COR-L47 (cell line): ENCODE measurements at regions not wholly inside any gene's neighbourhood (a gene's known extent, or its start where the extent isn't known, plus 50 kb on each side); places are given as distances from the start of the nearest gene placed in this dataset.

ENCODE experiments used
- DNase-seq: peaks from one replicate; lab custom pipeline; 2025; lab: John Stamatoyannopoulos, UW

DNA sequence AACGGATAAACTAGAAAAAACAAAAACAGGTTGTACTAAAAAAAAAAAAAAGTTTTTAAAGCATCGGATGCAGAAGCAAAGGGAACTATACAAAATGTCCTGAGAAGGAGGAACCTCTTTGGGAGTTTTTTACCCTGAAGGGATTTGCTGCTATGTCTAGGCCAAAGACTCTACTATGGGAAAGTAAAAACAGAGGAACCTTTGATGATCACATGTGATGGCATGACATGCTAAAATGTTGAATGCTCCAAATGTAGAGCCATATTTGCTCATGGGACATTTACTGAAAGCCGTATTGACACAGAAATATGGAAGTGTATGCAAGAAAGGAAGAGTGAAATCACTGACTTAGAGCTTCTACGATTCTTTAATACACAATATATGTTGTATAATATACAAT, 992.0 kb upstream of the ZEB2 start:
- no peak for DNase-seq

- DNase-seq, result peak; percentile 64
Observed at GRCh38 chr2:145503511-145503910, 983.6 kb upstream of the ZEB2 start.

GRCh38 chr2:145501920-145502319, 982.0 kb upstream of the ZEB2 start:
- no peak for DNase-seq

DNA sequence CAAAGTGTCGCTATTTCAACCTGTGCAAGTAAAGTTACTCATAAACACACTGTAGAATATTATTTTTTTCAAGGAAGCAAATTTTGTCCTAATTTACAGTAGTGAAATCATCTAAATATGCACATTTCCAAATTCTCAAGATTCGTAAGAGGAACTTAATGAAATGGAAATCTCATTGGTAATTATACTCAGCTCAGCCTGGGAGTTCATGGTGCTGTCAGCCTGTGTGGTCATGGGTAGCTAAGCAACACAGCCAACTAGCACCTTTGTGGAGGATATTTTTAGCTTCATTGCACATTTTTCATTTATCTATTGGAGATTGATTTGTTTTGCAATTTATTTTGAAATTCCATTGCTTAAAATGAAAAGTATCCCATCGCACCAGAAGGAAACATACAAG, 975.7 kb upstream of the ZEB2 start:
- DNase-seq, result no peak

DNA sequence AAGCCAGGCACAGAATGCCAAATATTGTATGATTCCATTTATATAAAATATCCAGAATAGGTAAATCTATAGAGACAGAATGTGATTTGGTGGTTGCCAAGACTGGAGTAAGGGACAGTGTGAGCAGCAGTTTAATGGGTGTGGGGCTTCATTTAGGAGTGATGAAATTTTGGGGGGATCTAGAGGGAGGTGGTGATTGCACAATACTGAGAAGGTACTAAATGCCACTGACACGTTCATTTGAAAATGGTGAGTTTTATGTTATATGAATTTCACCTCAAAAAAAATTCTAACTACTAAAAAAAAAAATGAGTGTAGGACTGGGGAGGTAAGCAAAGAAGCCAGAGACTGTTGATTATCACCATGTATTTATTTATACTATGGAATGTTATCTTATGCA, 974.5 kb upstream of the ZEB2 start:
- no peak for DNase-seq

DNA sequence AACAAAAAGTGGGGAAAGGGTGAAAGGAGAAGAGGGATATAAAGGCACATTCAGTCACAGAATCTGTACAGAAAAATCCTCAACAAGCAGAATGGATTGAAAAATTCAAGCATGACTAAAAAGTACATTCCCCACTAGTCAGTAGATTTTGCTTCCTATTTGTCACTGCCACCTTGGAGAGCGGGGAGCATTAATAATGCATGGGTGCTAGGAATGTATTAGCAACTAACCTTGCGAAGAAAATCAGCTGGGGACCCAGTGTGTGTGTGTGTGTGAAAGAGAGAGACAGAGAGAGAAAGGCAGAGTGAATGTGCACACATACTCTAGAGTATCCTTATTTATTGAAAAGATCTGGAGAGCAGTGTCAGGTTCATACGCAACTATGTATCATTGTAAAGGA, 968.7 kb upstream of the ZEB2 start:
- no peak for DNase-seq

GRCh38 chr2:145484448-145485097, 964.7 kb upstream of the ZEB2 start:
- no peak for DNase-seq

DNA sequence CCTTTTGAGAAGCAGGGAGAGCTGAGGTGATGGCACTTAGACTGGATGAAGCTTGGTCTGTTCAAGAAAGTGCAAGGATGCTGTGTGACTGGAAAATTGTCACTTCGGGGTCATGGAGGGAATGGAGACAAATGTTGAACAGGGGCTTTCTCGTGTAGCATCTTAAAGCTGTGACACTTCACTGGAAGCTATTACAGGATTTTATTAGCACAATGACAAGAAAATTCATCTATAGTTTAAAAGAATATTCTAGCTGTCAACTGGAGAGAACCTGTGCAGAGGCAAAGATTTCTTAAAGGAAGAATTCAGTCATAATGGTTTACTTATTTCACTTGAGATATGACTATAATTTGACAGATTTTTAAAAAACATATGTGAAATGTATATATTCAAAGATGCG, 963.9 kb upstream of the ZEB2 start:
- DNase-seq, result no peak

DNA sequence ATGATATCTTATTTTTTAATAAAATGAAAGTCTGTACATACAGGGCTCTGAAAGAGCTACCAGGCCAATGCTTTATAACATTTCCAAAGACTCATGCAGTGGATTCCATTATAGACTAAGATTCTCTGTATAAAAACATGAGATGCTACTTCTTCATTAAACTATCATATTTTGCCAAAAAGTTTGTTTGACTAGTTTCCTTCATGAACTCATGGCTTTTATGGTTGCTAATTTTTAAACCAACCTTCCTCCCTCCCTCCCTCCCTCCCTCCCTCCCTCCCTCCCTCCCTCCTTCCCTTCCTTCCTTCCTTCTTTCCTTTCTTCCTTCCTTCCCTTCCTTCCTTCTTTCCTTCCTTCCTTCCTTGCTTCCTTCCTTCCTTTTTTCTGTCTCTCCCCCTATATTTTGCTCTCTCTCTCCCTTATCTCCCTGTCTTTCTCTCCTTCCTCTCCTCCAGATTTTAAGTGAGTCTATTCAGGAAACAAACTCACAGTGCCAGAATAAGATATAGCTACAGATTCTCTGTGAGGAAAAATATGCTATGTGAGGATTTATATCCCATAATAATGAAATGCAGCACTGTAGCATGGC, 961.5 kb upstream of the ZEB2 start:
- no peak for DNase-seq

- DNase-seq, result no peak
Observed at GRCh38 chr2:145464866-145465265, 944.9 kb upstream of the ZEB2 start.

- no peak for DNase-seq
Observed at GRCh38 chr2:145460112-145460511, 940.2 kb upstream of the ZEB2 start.

DNA sequence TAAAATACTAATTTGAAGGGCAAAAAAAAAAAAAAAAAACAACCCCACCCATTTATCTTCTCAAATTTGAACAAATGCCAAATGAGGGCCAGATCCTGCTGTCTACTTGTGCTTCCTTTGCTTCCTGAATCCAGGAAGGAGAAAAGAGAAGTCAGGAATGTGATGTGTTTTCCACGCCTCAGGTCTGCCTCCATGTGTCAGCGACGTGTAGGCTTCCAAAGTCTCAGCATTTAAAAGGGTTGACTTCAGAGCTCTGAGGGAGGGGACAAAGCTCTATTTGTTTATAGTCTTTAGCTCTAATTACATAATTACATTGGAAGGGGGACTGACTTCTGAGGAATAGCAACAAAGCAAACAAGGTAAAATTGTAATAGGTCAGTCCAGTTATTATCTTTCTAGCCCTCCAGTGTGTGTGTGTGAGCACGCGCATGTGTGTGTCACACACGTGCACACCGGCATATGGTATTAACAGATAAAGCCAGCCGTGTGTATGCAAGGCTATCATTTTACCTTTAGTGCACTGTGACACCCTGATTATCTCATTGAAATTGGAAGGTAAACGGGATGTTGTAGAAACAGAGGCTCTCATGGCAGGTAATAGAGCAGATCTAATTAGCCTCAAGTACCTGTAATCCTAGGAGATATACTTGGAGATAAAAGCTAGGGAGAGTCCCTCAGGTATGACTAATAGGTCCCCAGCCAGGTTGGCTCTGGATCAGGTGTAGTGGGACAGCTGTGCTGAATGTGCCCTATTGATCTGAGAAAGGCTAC, 911.4 kb upstream of the ZEB2 start:
- peak; percentile 97 for DNase-seq

DNA sequence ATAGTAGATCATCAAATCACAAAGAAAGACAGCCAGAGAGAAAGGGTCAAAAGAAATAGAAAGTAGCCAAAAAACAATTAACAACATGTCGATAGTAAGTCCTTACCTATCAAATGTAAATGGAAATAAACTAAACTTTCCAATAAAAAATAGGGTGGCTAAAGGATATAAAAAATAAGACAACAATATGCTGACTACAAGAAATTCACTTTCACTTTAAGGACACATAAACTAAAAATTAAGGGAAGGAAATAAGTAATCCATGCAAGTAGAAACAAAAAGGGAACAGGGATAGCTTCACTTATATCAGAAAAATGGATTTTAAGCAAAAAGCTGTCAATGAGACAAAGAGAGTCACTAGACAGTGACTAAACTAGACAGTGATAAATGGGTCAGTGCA, 903.9 kb upstream of the ZEB2 start:
- no peak for DNase-seq

DNA sequence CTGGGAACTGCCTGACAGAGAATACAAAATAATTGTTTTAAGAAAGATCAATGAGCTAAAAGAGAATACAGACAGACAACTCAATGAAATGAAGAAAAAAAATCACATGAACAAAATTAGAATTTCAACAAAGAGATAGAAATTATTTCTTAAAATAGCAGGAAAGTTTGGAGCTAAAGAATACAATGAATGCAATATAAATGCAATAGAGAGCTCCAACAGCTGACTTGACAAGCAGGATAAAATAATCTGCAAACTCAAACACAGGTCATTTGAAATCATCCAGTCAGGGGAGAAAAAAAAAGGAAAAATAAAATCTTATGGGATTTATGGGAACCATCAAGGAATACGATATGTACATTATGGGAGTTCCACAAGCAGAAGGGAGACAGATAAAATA, 902.7 kb upstream of the ZEB2 start:
- DNase-seq, result no peak

- no peak for DNase-seq
Observed at GRCh38 chr2:145421841-145422240, 901.9 kb upstream of the ZEB2 start.

DNA sequence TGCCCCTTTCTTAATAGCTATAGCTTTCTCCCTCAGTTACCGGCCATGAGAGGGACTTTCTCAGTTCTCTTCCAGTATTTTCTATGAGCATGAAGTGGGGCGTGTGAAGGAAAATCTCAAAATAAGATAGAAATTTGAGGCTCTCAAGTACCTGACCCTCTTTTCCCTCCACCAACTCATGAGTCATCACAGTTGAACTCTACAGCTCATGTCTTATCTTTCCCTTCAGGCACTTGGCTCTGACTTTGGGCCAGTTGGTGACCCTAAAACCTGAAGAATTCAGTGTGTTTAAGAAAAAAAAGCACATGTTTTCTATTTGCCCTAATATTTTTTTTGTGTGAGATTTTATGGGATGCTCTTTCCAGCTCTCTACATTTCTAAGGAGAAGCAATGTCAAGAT, 896.7 kb upstream of the ZEB2 start:
- no peak for DNase-seq

DNA sequence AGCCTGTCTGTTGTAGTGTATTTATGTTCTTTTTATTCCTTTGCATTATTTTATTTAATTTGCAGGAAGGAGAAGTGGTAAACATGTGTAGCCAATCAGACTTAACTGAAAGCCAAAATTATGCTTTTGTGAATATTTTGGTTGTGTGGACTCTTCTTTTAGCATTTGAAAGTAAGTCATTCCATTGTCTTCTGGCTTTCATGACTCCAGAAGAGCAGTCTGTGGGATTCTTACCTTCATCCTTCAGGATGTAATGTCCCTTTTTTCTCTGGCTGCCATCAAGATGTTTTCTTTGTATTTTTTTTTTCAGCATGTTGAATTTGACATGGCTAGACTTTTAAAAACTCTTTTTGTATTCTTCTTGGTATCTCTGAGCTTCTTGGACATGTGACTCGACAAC, 895.2 kb upstream of the ZEB2 start:
- no peak for DNase-seq

- no peak for DNase-seq
Observed at GRCh38 chr2:145413261-145414030, 893.5 kb upstream of the ZEB2 start.

GRCh38 chr2:145412155-145412554, 892.2 kb upstream of the ZEB2 start:
- peak; percentile 33 for DNase-seq

DNA sequence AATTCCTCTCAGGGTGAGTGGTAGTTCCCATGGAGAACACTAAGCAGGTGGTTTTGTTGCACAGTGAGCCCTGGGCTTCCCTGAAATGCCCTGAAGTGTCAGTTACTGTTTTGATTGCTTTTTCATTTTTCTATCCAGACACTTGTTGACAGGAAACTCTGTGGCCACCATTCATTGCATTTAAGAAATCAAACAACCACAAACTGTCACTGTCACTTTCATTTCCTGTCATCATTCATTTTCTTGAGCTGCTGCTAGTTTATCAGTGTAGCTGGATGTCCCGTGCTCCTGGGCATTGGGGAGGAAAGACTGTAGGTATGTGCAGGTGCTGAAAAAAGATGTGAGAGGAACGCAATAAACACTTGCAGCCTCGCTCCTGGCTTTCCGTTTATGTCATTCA, 891.6 kb upstream of the ZEB2 start:
- peak; percentile 30 for DNase-seq

GRCh38 chr2:145410086-145410485, 890.2 kb upstream of the ZEB2 start:
- no peak for DNase-seq

GRCh38 chr2:145408980-145409379, 889.1 kb upstream of the ZEB2 start:
- DNase-seq, result no peak

GRCh38 chr2:145404690-145405089, 884.8 kb upstream of the ZEB2 start:
- DNase-seq, result no peak
